ENCODE measurements at regions not wholly inside any gene's neighbourhood (a gene's known extent, or its start where the extent isn't known, plus 50 kb on each side); places are given as distances from the start of the nearest gene placed in this dataset.

DNA sequence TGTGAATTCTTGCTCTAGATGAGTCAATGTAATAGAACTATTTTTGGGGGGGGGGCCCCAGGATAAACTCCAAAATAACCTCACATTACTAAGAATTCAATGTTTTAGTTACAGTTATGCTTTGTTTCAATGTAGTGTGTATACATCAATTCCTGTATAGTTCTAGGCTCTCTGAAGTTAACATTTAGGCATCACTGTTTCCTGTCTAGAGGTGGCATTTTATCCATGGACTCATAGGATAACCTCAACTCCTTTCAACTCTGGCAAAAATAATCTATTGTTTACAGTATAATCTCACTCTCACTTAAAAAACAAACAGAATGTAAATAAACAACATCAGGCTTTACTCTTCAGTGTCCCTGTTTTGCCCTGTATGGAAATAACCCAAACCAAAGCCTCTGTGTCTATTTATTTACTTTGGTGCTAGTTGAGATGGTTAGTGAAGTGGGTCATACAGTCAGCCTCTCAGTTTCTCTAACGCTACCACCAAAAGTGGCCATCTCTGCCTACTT lies 79.3 kb upstream of the MMADHC start:
- Histone ChIP-seq H3K9me3 (no peaks in the 10 kb centered on the region), H3K4me1 (ENCODE audit: insufficient read depth) (no peaks in the 10 kb centered on the region), H3K27me3 (no peaks in the 10 kb centered on the region), H3K36me3 (no peaks in the 10 kb centered on the region), H3K4me3 (no peak overlapping the region), H3K27ac (no peak overlapping the region)
- intact Hi-C loops (cut with DNase I) = no loop called here
- WGBS, 3 donors = 82 to 94% (median 89%) methylated on average over 1 of the region's 1 CpG
- TF ChIP-seq POLR2A (IDR thresholded peaks at IDR 0.05) (no peak), EP300 (IDR thresholded peaks at IDR 0.05) (no peak)
- TF ChIP-seq, protein P1, sequence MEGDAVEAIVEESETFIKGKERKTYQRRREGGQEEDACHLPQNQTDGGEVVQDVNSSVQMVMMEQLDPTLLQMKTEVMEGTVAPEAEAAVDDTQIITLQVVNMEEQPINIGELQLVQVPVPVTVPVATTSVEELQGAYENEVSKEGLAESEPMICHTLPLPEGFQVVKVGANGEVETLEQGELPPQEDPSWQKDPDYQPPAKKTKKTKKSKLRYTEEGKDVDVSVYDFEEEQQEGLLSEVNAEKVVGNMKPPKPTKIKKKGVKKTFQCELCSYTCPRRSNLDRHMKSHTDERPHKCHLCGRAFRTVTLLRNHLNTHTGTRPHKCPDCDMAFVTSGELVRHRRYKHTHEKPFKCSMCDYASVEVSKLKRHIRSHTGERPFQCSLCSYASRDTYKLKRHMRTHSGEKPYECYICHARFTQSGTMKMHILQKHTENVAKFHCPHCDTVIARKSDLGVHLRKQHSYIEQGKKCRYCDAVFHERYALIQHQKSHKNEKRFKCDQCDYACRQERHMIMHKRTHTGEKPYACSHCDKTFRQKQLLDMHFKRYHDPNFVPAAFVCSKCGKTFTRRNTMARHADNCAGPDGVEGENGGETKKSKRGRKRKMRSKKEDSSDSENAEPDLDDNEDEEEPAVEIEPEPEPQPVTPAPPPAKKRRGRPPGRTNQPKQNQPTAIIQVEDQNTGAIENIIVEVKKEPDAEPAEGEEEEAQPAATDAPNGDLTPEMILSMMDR (IDR thresholded peaks at IDR 0.05) = no peak
- no peak for DNase-seq

DNA sequence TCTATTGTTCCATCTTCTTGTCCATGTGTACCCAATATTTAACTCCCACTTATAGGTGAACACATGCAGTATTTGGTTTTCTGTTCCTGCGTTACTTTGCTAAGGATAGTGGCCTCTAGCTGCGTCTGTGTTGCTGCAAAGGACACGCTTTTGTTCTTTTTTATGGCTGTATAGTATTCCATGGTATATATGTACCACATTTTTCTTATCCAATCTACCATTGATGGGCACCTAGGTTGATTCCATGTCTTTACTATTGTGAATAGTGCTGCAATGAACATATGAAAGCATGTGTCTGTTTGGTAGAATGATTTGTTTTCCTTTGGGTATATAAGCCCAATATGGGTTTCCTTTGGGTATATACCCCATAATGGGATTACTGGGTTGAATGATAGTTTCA lies 77.3 kb upstream of the MMADHC start:
- TF ChIP-seq EP300 (IDR thresholded peaks at IDR 0.05) = no peak
- no peak for TF ChIP-seq POLR2A (IDR thresholded peaks at IDR 0.05)
- TF ChIP-seq, protein P1 (IDR thresholded peaks at IDR 0.05) = no peak
- Histone ChIP-seq H3K4me1 (ENCODE audit: insufficient read depth) (no peaks in the 10 kb centered on the region), H3K4me3 (no peak overlapping the region), H3K36me3 (no peaks in the 10 kb centered on the region), H3K27me3 (no peaks in the 10 kb centered on the region), H3K27ac (no peak overlapping the region), H3K9me3 (no peaks in the 10 kb centered on the region)
- intact Hi-C loops (cut with DNase I) = no loop called here
- WGBS, 3 donors = 95 to 98% (median 96%) methylated on average over 3 of the region's 3 CpGs
- DNase-seq = no peak

DNA sequence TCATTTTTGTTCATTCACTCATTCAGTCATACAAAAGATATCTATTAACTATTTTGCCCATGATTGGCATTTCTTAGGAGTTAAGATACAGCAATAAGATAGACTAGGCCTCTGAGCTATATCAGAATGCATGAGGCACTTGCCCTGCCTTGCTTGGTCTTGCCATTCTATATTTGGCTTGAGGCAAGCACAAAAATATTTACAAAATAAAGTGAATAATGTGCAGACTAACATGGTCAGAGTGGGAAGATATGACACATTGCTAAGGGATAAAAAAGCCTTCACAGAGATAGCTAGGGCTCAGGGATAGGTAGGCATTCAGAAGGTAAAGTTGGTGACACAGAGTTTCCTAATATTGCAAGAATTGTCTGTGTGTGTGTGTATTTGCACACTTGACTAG lies 75.0 kb upstream of the MMADHC start:
- Histone ChIP-seq H3K4me1 (ENCODE audit: insufficient read depth) (no peaks in the 10 kb centered on the region), H3K27me3 (no peaks in the 10 kb centered on the region), H3K4me3 (no peak overlapping the region), H3K9me3 (no peaks in the 10 kb centered on the region), H3K27ac (no peak overlapping the region), H3K36me3 (no peaks in the 10 kb centered on the region)
- TF ChIP-seq, protein P1 (IDR thresholded peaks at IDR 0.05) = no peak
- TF ChIP-seq EP300 (IDR thresholded peaks at IDR 0.05) (no peak), POLR2A (IDR thresholded peaks at IDR 0.05) (no peak)
- intact Hi-C loops (cut with DNase I) = no loop called here
- no peak for DNase-seq

DNA sequence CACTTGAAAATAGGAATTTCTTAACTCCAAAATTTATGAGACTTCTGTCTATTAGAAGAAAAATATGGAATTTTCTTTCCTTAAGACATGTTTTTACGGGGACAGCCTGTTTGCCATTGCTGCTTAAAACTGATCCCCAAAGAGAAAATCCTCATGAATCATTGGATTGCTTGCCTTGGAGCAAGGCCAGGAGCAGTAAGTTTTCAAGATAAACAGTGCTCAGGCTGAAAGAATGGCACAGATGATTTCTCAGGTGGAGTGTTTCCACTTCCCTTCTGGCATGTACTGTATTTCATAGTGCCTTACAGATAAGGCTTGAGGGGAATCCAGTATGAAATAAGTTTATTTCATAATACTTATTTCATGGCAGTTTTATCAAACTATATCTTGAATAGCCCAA lies 74.3 kb upstream of the MMADHC start:
- DNase-seq = no peak
- Histone ChIP-seq H3K9me3 (no peaks in the 10 kb centered on the region), H3K27ac (no peak overlapping the region), H3K27me3 (no peaks in the 10 kb centered on the region), H3K4me3 (no peak overlapping the region), H3K36me3 (no peaks in the 10 kb centered on the region), H3K4me1 (ENCODE audit: insufficient read depth) (no peaks in the 10 kb centered on the region)
- TF ChIP-seq EP300 (IDR thresholded peaks at IDR 0.05) (no peak), POLR2A (IDR thresholded peaks at IDR 0.05) (no peak)
- TF ChIP-seq, protein P1 (IDR thresholded peaks at IDR 0.05) = no peak
- 50 to 65% (median 59%) methylated on average over 1 of the region's 1 CpG for WGBS, 3 donors
- intact Hi-C loops (cut with DNase I) = no loop called here

DNA sequence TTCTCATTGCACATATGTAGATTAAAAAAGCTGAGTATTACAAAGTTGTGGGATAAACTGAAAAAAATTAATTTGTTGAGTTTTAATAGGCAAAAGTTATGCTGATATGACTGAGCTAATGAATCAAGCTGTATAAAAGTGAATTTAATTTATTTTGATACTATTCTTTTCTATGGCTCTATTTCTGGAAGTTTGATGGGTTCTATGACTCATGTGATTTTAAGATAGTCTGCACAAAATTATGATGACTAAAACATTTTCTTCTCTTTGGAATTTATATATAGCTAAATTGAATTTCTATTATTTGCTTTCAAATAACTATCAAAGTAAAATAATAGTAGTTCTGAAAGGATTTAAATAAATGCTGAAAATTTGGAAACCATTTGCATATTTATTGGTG lies 71.0 kb upstream of the MMADHC start:
- no peaks in the 10 kb centered on the region for H3K27me3 ChIP-seq
- H3K4me3 ChIP-seq = no peak overlapping the region
- intact Hi-C loops (cut with DNase I) = loop anchor here in 1 of 4 donors (5.0 kb wide), 1 partner anchor 406 kb away; no protein-coding TSS in a partner anchor
- H3K36me3 ChIP-seq = no peaks in the 10 kb centered on the region
- no peak for DNase-seq
- H3K4me1 ChIP-seq (ENCODE audit: insufficient read depth) = no peaks in the 10 kb centered on the region
- H3K27ac ChIP-seq = no peak overlapping the region
- TF ChIP-seq EP300 (IDR thresholded peaks at IDR 0.05) (no peak), POLR2A (IDR thresholded peaks at IDR 0.05) (no peak)
- TF ChIP-seq, protein P1 (IDR thresholded peaks at IDR 0.05) = no peak
- H3K9me3 ChIP-seq = no peaks in the 10 kb centered on the region
